Neural progenitor cell (in vitro differentiated cells): ENCODE measurements at regions not wholly inside any gene's neighbourhood (a gene's known extent, or its start where the extent isn't known, plus 50 kb on each side); places are given as distances from the start of the nearest gene placed in this dataset.

Experiments used
- DNase-seq: peaks from one replicate; pipeline ENCODE4 v3.0.0-alpha.2; 2016; ENCODE audit warnings: low spot score
- H2AFZ ChIP-seq: fragments of 200-600 bp; sonication (generic); replicated peaks from 2 replicates; pipeline ENCODE4 v1.6.1; 2016; ENCODE audit warnings: antibody characterized with exemption
- H3F3A ChIP-seq: fragments of 200-600 bp; sonication (generic); 2 replicates; pipeline ENCODE4 v1.6.1; 2016; ENCODE audit warnings: antibody characterized with exemption, low read depth
- H3K27ac ChIP-seq: fragments of 200-600 bp; sonication (generic); 2 replicates; pipeline ENCODE4 v1.5.1; 2016; ENCODE audit warnings: mild to moderate bottlenecking
- H3K27me3 ChIP-seq: fragments of 200-600 bp; sonication (generic); 2 replicates; pipeline ENCODE4 v1.6.1; 2016; ENCODE audit warnings: mild to moderate bottlenecking, moderate library complexity
- H3K36me3 ChIP-seq: fragments of 200-600 bp; sonication (generic); 2 replicates; pipeline ENCODE4 v1.5.1; 2016
- H3K4me1 ChIP-seq: fragments of 200-600 bp; sonication (generic); 2 replicates; pipeline ENCODE4 v1.6.1; 2016; ENCODE audit warnings: mixed run types
- H3K4me2 ChIP-seq: fragments of 200-600 bp; sonication (generic); 2 replicates; pipeline ENCODE4 v1.6.1; 2016
- H3K4me3 ChIP-seq: fragments of 200-600 bp; sonication (generic); 2 replicates; pipeline ENCODE4 v1.5.1; 2016
- H3K79me2 ChIP-seq: fragments of 200-600 bp; sonication (generic); 2 replicates; pipeline ENCODE4 v1.6.1; 2016; ENCODE audit warnings: low read depth
- H3K9ac ChIP-seq: fragments of 200-600 bp; sonication (generic); 2 replicates; pipeline ENCODE4 v1.6.1; 2016
- H3K9me3 ChIP-seq: fragments of 200-600 bp; sonication (generic); 2 replicates; pipeline ENCODE4 v1.5.1; 2016; ENCODE audit warnings: low read depth
- H4K20me1 ChIP-seq: fragments of 200-600 bp; sonication (generic); 2 replicates; pipeline ENCODE4 v1.6.1; 2016; ENCODE audit warnings: low read depth
- H3K27ac Mint-ChIP-seq: 3 replicates; pipeline ENCODE4 v1.8.0; 2021; ENCODE audit warnings: mixed read lengths
- H3K27me3 Mint-ChIP-seq: 2 replicates; pipeline ENCODE4 v1.8.0; 2022; ENCODE audit warnings: low read depth, mild to moderate bottlenecking, inconsistent platforms, moderate library complexity, mixed read lengths; ENCODE audit not compliant: insufficient read depth
- H3K36me3 Mint-ChIP-seq: 3 replicates; pipeline ENCODE4 v1.8.0; 2021; ENCODE audit warnings: mixed read lengths
- H3K4me1 Mint-ChIP-seq: 3 replicates; pipeline ENCODE4 v1.8.0; 2021; ENCODE audit warnings: mixed read lengths
- H3K4me3 Mint-ChIP-seq: 3 replicates; pipeline ENCODE4 v1.8.0; 2021; ENCODE audit warnings: mild to moderate bottlenecking, moderate library complexity, mixed read lengths
- H3K9me3 Mint-ChIP-seq: 3 replicates; pipeline ENCODE4 v1.8.0; 2020; ENCODE audit warnings: mixed read lengths
- CTCF ChIP-seq: fragments of 200-600 bp; sonication (generic); IDR thresholded peaks from 2 replicates; pipeline ENCODE4 v1.5.1; 2017; ENCODE audit warnings: antibody characterized with exemption, mild to moderate bottlenecking
- EZH2 ChIP-seq: fragments of 200-600 bp; sonication (generic); IDR thresholded peaks from 2 replicates; pipeline ENCODE4 v1.6.1; 2017; ENCODE audit warnings: antibody characterized with exemption, mild to moderate bottlenecking, moderate library complexity
- EZH2phosphoT487 ChIP-seq: fragments of 200-600 bp; sonication (generic); IDR thresholded peaks from 2 replicates; pipeline ENCODE4 v1.6.1; 2017; ENCODE audit warnings: antibody characterized with exemption

- H3K36me3 ChIP-seq = no peaks in the 10 kb centered on the region
- Mint-ChIP-seq H3K27ac (no peak overlapping the region), H3K4me1 (peaks cover 55% of the 10 kb centered on the region), H3K4me3 (no peak overlapping the region), H3K27me3 (peaks cover 16% of the 10 kb centered on the region), H3K9me3 (no peaks in the 10 kb centered on the region), H3K36me3 (no peaks in the 10 kb centered on the region)
- H2AFZ ChIP-seq = no peak overlapping the region
- peaks cover 16% of the 10 kb centered on the region for H3F3A ChIP-seq
- H4K20me1 ChIP-seq = no peaks in the 10 kb centered on the region
- no peaks in the 10 kb centered on the region for H3K27me3 ChIP-seq
- no peak overlapping the region for H3K27ac ChIP-seq
- no peak overlapping the region for H3K4me3 ChIP-seq
- H3K9ac ChIP-seq = no peak overlapping the region
- H3K4me2 ChIP-seq = no peak overlapping the region
- H3K4me1 ChIP-seq = peaks cover 21% of the 10 kb centered on the region
- no peaks in the 10 kb centered on the region for H3K79me2 ChIP-seq
- DNase-seq = no peak
- TF ChIP-seq EZH2 (no peak), CTCF (no peak), EZH2phosphoT487 (no peak)
- no peaks in the 10 kb centered on the region for H3K9me3 ChIP-seq
Measured at GRCh38 chr10:131681656-131682055, 219.2 kb upstream of the PPP2R2D start.

- Mint-ChIP-seq H3K27me3 (peaks cover 16% of the 10 kb centered on the region), H3K4me1 (peaks cover 48% of the 10 kb centered on the region), H3K9me3 (no peaks in the 10 kb centered on the region), H3K27ac (no peak overlapping the region), H3K36me3 (no peaks in the 10 kb centered on the region), H3K4me3 (no peak overlapping the region)
- Histone ChIP-seq H3F3A (peaks cover 15% of the 10 kb centered on the region), H4K20me1 (no peaks in the 10 kb centered on the region), H3K27ac (no peak overlapping the region), H3K9me3 (no peaks in the 10 kb centered on the region), H3K79me2 (no peaks in the 10 kb centered on the region), H3K4me3 (no peak overlapping the region), H3K4me1 (peaks cover 23% of the 10 kb centered on the region), H3K9ac (no peak overlapping the region), H3K4me2 (no peak overlapping the region), H3K36me3 (no peaks in the 10 kb centered on the region), H3K27me3 (no peaks in the 10 kb centered on the region), H2AFZ (no peak overlapping the region)
- TF ChIP-seq CTCF (no peak), EZH2 (no peak), EZH2phosphoT487 (no peak)
- no peak for DNase-seq
Measured at GRCh38 chr10:131682271-131682962, 218.4 kb upstream of the PPP2R2D start.

GRCh38 chr10:131683281-131683861, 217.4 kb upstream of the PPP2R2D start:
- DNase-seq = no peak

More at GRCh38 chr10:131683281-131683861, 217.4 kb upstream of the PPP2R2D start:
- Mint-ChIP-seq H3K27ac (no peak overlapping the region), H3K9me3 (no peaks in the 10 kb centered on the region), H3K4me1 (peaks cover 42% of the 10 kb centered on the region), H3K36me3 (no peaks in the 10 kb centered on the region), H3K4me3 (no peak overlapping the region), H3K27me3 (peaks cover 14% of the 10 kb centered on the region)
- no peak overlapping the region for H3K9ac ChIP-seq
- H4K20me1 ChIP-seq = no peaks in the 10 kb centered on the region
- TF ChIP-seq EZH2 (no peak), CTCF (no peak)
- peaks cover 22% of the 10 kb centered on the region for H3K4me1 ChIP-seq
- no peaks in the 10 kb centered on the region for H3K79me2 ChIP-seq
- H3K4me3 ChIP-seq = no peak overlapping the region
- no peaks in the 10 kb centered on the region for H3K36me3 ChIP-seq
- H2AFZ ChIP-seq = no peak overlapping the region
- no peak overlapping the region for H3K27ac ChIP-seq
- H3F3A ChIP-seq = peaks cover 19% of the 10 kb centered on the region
- H3K9me3 ChIP-seq = no peaks in the 10 kb centered on the region
- no peaks in the 10 kb centered on the region for H3K27me3 ChIP-seq
- no peak overlapping the region for H3K4me2 ChIP-seq
